ENCODE measurements at regions not wholly inside any gene's neighbourhood (a gene's known extent, or its start where the extent isn't known, plus 50 kb on each side); places are given as distances from the start of the nearest gene placed in this dataset.

GRCh38 chr4:32917586-32917985 is 2197.4 kb downstream of the PCDH7 start:
- Mint-ChIP-seq H3K27me3 (ENCODE audit: low read depth) (no peaks in the 10 kb centered on the region), H3K27ac (no peak overlapping the region), H3K4me3 (no peak overlapping the region), H3K4me1 (no peaks in the 10 kb centered on the region), H3K36me3 (ENCODE audit: insufficient read depth in 1 of 3, low read depth in 3 of 3) (peaks cover 0 to 5% (median 4%) of the 10 kb centered on the region in 3 experiments; a peak in 1 of 7 replicates), H3K9me3 (peaks cover 5% of the 10 kb centered on the region in 2 experiments; a peak in 2 of 5 replicates)
- no peak overlapping the region for H3K23ac ChIP-seq (ENCODE audit: insufficient read length, low read depth, low read length)
- no peak overlapping the region for H3K27ac ChIP-seq (ENCODE audit: insufficient read length, low read depth, low read length)
- no peak overlapping the region for H2AFZ ChIP-seq (ENCODE audit: low read length)
- no peak overlapping the region for H2BK15ac ChIP-seq (ENCODE audit: low read depth, low read length)
- H3K4me1 ChIP-seq (ENCODE audit: insufficient read depth, low read length) = no peaks in the 10 kb centered on the region
- no peak overlapping the region for H4K5ac ChIP-seq (ENCODE audit: insufficient read length, low read depth, low read length)
- H3K79me2 ChIP-seq (ENCODE audit: insufficient read depth, low read length) = no peaks in the 10 kb centered on the region
- TF ChIP-seq, protein P1, sequence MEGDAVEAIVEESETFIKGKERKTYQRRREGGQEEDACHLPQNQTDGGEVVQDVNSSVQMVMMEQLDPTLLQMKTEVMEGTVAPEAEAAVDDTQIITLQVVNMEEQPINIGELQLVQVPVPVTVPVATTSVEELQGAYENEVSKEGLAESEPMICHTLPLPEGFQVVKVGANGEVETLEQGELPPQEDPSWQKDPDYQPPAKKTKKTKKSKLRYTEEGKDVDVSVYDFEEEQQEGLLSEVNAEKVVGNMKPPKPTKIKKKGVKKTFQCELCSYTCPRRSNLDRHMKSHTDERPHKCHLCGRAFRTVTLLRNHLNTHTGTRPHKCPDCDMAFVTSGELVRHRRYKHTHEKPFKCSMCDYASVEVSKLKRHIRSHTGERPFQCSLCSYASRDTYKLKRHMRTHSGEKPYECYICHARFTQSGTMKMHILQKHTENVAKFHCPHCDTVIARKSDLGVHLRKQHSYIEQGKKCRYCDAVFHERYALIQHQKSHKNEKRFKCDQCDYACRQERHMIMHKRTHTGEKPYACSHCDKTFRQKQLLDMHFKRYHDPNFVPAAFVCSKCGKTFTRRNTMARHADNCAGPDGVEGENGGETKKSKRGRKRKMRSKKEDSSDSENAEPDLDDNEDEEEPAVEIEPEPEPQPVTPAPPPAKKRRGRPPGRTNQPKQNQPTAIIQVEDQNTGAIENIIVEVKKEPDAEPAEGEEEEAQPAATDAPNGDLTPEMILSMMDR (conservative IDR thresholded peaks at IDR 0.05) = no peak
- DNase-seq = no peak
- H3K4me2 ChIP-seq (ENCODE audit: insufficient read depth, insufficient read length, low read length) = no peak overlapping the region
- H4K8ac ChIP-seq (replicated peaks; ENCODE audit: insufficient read length, low read depth, low read length) = no peak overlapping the region
- no peaks in the 10 kb centered on the region for H3K27me3 ChIP-seq (ENCODE audit: insufficient read depth, low read length)
- no peak overlapping the region for H3K56ac ChIP-seq (ENCODE audit: insufficient read length, low read depth, low read length)
- H2BK12ac ChIP-seq (ENCODE audit: insufficient read length, low read depth, low read length) = no peak overlapping the region
- no peak overlapping the region for H3T11ph ChIP-seq (ENCODE audit: low read length)
- H3K79me1 ChIP-seq (ENCODE audit: insufficient read depth, low read depth, low read length, poor library complexity, severe bottlenecking) = no peaks in the 10 kb centered on the region
- no peak overlapping the region for H3K9ac ChIP-seq (ENCODE audit: extremely low read depth, insufficient read length, low read length)
- no peaks in the 10 kb centered on the region for H3K23me2 ChIP-seq (ENCODE audit: insufficient read length, low read depth, low read length, poor library complexity, severe bottlenecking)
- no peak overlapping the region for H4K91ac ChIP-seq (ENCODE audit: insufficient read length, low read depth, low read length)
- H2AK5ac ChIP-seq (ENCODE audit: insufficient read length, low read length) = no peak overlapping the region
- H4K20me1 ChIP-seq (ENCODE audit: control insufficient read depth, insufficient read depth, insufficient read length) = no peaks in the 10 kb centered on the region
- no peaks in the 10 kb centered on the region for H3K9me3 ChIP-seq (ENCODE audit: control insufficient read depth, low read depth, low read length)
- H3K4ac ChIP-seq (ENCODE audit: low read depth, low read length) = no peak overlapping the region
- no peak overlapping the region for H2BK5ac ChIP-seq (ENCODE audit: insufficient read length, low read length)
- no peak overlapping the region for H2BK20ac ChIP-seq (ENCODE audit: low read depth, low read length, poor library complexity, severe bottlenecking)
- no peak overlapping the region for H3K18ac ChIP-seq (ENCODE audit: insufficient read length, low read depth, low read length)
- H3K14ac ChIP-seq (ENCODE audit: insufficient read depth, low read length) = no peak overlapping the region
- no peak overlapping the region for H2BK120ac ChIP-seq (ENCODE audit: low read depth, low read length, poor library complexity, severe bottlenecking)

All from H9 (cell line).